Hepatocyte (in vitro differentiated cells): ENCODE measurements at regions not wholly inside any gene's neighbourhood (a gene's known extent, or its start where the extent isn't known, plus 50 kb on each side); places are given as distances from the start of the nearest gene placed in this dataset.
A peak's percentile ranks its signal among the peaks of the same experiment; 100 is the strongest.

Source experiments
- EZH2 ChIP-seq: fragments of 200-600 bp; sonication (generic); IDR thresholded peaks from 2 replicates; pipeline ENCODE4 v1.6.1; 2016; ENCODE audit warnings: antibody characterized with exemption, mild to moderate bottlenecking, borderline replicate concordance
- EZH2phosphoT487 ChIP-seq: fragments of 200-600 bp; sonication (generic); IDR thresholded peaks from one replicate; pipeline ENCODE4 v1.6.1; 2018; ENCODE audit warnings: antibody characterized with exemption, mild to moderate bottlenecking, low read depth, moderate library complexity; ENCODE audit not compliant: unreplicated experiment, severe bottlenecking
- TF ChIP-seq, protein P1 (sequence below): fragments of 200-600 bp; sonication (generic); IDR thresholded peaks from 2 replicates; pipeline ENCODE4 v1.5.1; 2016; ENCODE audit warnings: antibody characterized with exemption, mild to moderate bottlenecking; ENCODE audit not compliant: poor library complexity

GRCh38 chr20:11350126-11351005 lies 567.3 kb upstream of the BTBD3 start:
- TF ChIP-seq, protein P1, sequence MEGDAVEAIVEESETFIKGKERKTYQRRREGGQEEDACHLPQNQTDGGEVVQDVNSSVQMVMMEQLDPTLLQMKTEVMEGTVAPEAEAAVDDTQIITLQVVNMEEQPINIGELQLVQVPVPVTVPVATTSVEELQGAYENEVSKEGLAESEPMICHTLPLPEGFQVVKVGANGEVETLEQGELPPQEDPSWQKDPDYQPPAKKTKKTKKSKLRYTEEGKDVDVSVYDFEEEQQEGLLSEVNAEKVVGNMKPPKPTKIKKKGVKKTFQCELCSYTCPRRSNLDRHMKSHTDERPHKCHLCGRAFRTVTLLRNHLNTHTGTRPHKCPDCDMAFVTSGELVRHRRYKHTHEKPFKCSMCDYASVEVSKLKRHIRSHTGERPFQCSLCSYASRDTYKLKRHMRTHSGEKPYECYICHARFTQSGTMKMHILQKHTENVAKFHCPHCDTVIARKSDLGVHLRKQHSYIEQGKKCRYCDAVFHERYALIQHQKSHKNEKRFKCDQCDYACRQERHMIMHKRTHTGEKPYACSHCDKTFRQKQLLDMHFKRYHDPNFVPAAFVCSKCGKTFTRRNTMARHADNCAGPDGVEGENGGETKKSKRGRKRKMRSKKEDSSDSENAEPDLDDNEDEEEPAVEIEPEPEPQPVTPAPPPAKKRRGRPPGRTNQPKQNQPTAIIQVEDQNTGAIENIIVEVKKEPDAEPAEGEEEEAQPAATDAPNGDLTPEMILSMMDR, result peak; percentile 9
- TF ChIP-seq EZH2phosphoT487 (no peak), EZH2 (no peak)
